ENCODE measurements at regions not wholly inside any gene's neighbourhood (a gene's known extent, or its start where the extent isn't known, plus 50 kb on each side); places are given as distances from the start of the nearest gene placed in this dataset.

DNA sequence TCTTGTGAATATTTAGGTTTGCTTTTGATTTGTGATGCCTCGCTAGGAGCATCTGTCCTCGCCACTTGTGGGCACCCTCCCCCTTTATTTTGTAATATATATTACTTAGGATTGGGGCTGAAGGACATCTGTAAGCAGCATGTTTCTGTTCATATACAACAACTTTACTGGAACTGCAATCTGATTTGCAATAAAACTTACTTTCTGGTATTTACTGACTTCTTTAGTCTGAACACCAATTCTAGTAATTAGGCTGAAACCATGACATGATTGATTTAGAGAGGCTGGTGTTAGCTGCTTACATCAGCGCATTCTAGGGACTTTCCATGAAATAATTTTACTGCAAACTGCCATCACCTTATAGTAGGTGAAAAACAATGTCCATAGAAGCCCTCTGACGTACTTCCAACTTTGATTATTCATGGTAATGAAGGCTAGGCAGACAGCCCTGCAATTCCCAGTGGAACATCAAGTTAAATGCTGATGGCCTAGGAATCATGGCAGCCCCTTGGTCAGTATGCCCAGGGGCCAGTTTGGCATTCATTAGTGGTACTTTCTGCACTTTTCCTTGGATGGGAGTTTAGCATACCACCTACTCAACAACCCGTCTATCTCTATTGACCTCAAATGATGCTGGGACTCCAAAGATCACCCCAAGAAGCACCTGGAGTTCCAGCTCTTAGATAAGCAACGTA, 132.9 kb upstream of the MCHR2 start:
- DNase-seq (no peak), ATAC-seq (no peak)
- Histone ChIP-seq H3K4me3 (no peak overlapping the region), H3K27ac (no peak overlapping the region), H3K4me1 (no peaks in the 10 kb centered on the region), H3K9me3 (peaks cover 0 to 21% (median 12%) of the 10 kb centered on the region in 12 donors), H3K36me3 (no peaks in the 10 kb centered on the region), H3K27me3 (peaks cover 0 to 4% (median 0%) of the 10 kb centered on the region in 9 donors)
- 53 to 75% (median 61%) methylated on average over 6 of the region's 6 CpGs for WGBS, 4 donors
- intact Hi-C loops (cut with DNase I): no loop called here
- TF ChIP-seq, protein P1, sequence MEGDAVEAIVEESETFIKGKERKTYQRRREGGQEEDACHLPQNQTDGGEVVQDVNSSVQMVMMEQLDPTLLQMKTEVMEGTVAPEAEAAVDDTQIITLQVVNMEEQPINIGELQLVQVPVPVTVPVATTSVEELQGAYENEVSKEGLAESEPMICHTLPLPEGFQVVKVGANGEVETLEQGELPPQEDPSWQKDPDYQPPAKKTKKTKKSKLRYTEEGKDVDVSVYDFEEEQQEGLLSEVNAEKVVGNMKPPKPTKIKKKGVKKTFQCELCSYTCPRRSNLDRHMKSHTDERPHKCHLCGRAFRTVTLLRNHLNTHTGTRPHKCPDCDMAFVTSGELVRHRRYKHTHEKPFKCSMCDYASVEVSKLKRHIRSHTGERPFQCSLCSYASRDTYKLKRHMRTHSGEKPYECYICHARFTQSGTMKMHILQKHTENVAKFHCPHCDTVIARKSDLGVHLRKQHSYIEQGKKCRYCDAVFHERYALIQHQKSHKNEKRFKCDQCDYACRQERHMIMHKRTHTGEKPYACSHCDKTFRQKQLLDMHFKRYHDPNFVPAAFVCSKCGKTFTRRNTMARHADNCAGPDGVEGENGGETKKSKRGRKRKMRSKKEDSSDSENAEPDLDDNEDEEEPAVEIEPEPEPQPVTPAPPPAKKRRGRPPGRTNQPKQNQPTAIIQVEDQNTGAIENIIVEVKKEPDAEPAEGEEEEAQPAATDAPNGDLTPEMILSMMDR (IDR thresholded peaks at IDR 0.05): no peak
- no peak for TF ChIP-seq POLR2A (IDR thresholded peaks at IDR 0.05)

- no peak for DNase-seq
- 59 to 69% (median 67%) methylated on average over 2 of the region's 2 CpGs for WGBS, 4 donors
- peaks cover 0 to 4% (median 0%) of the 10 kb centered on the region in 9 donors for H3K27me3 ChIP-seq
- no peaks in the 10 kb centered on the region for H3K36me3 ChIP-seq
- H3K4me3 ChIP-seq: no peak overlapping the region
- no peaks in the 10 kb centered on the region for H3K4me1 ChIP-seq
- intact Hi-C loops (cut with DNase I): no loop called here
- no peaks in the 10 kb centered on the region for H3K9me3 ChIP-seq
- no peak for ATAC-seq
- no peak for TF ChIP-seq POLR2A (IDR thresholded peaks at IDR 0.05)
- TF ChIP-seq, protein P1 (IDR thresholded peaks at IDR 0.05): no peak
- H3K27ac ChIP-seq: no peak overlapping the region
These were observed 128.0 kb upstream of the MCHR2 start for GRCh38 chr6:100121854-100122609.

- intact Hi-C loops (cut with DNase I): loop anchor here in 8 of 10 donors (5.0 to 10.0 kb wide), 5 partner anchors 358 to 546 kb away; no protein-coding TSS in a partner anchor
- Histone ChIP-seq H3K9me3 (no peaks in the 10 kb centered on the region), H3K4me1 (no peaks in the 10 kb centered on the region), H3K27ac (no peak overlapping the region), H3K4me3 (no peak overlapping the region), H3K27me3 (peaks cover 0 to 8% (median 0%) of the 10 kb centered on the region in 9 donors), H3K36me3 (no peaks in the 10 kb centered on the region)
- DNase-seq: no peak
- 51 to 71% (median 57%) methylated on average over 4 of the region's 4 CpGs for WGBS, 4 donors
- TF ChIP-seq, protein P1 (IDR thresholded peaks at IDR 0.05): no peak
- TF ChIP-seq POLR2A (IDR thresholded peaks at IDR 0.05): no peak
- no peak for ATAC-seq
These were observed 125.2 kb upstream of the MCHR2 start for GRCh38 chr6:100119261-100119660.

GRCh38 chr6:100118301-100118700, 124.3 kb upstream of the MCHR2 start:
- intact Hi-C loops (cut with DNase I): loop anchor here in 8 of 10 donors (5.0 to 10.0 kb wide), 5 partner anchors 359 to 546 kb away; no protein-coding TSS in a partner anchor
- no peak for TF ChIP-seq POLR2A (IDR thresholded peaks at IDR 0.05)
- TF ChIP-seq, protein P1 (IDR thresholded peaks at IDR 0.05): no peak
- Histone ChIP-seq H3K4me1 (no peaks in the 10 kb centered on the region), H3K4me3 (no peak overlapping the region), H3K27ac (no peak overlapping the region), H3K36me3 (no peaks in the 10 kb centered on the region), H3K27me3 (peaks cover 0 to 8% (median 0%) of the 10 kb centered on the region in 9 donors), H3K9me3 (no peaks in the 10 kb centered on the region)
- ATAC-seq (no peak), DNase-seq (no peak)
- 76 to 89% (median 86%) methylated on average over 2 of the region's 2 CpGs for WGBS, 4 donors

All from heart left ventricle (tissue), 16 donors.